HCT116 (cell line): ENCODE measurements at regions not wholly inside any gene's neighbourhood (a gene's known extent, or its start where the extent isn't known, plus 50 kb on each side); places are given as distances from the start of the nearest gene placed in this dataset.

Experiments
- ATAC-seq: fragments of 200-7000 bp; cut with Tn5 transposase; 2 replicates; pipeline ENCODE4 v1.9.1; 2020; ENCODE audit warnings: mild to moderate bottlenecking, moderate library complexity
- BruUV-seq: library from RNA; stranded (reverse); fragments of 400-500 nt; replicated peaks from 2 replicates; lab custom pipeline; 2021; lab: Mats Ljungman, UMichigan
- CTCF ChIA-PET: fragments of 300-600 bp; sonication (Branson Sonifier 250); formaldehyde crosslinking; loops from one replicate; lab custom pipeline; 2021; ENCODE audit warnings: antibody characterized with exemption; lab: Charles Lee
- POLR2A ChIA-PET: fragments of 300-600, 350-600 bp; sonication (Branson Sonifier 250); formaldehyde crosslinking; loops from one replicate; lab custom pipeline; 2021; ENCODE audit warnings: antibody characterized with exemption; lab: Charles Lee
- RAD21 ChIA-PET, 2 experiments: fragments of 300-600 bp; sonication (Branson Sonifier 250); formaldehyde crosslinking; loops; one replicate each; lab custom pipeline; 2023; ENCODE audit warnings: low total read pairs in 2 of 2; ENCODE audit not compliant: uncharacterized antibody in 2 of 2, unreplicated experiment in 2 of 2, low non-redundant PET in 1 of 2; lab: Charles Lee
- DNase-seq: peaks from one replicate; pipeline ENCODE4 v3.0.0-alpha.2; 2010; ENCODE audit warnings: low read depth, low spot score
- H2AFZ ChIP-seq: fragments of 200-600 bp; shearing (Covaris generic), sonication (generic); 2 replicates; pipeline ENCODE4 v1.6.1; 2017; ENCODE audit warnings: low read depth, mixed run types, mixed read lengths, antibody characterized with exemption, low read length; ENCODE audit not compliant: poor library complexity, severe bottlenecking
- H3K27ac ChIP-seq: 2 replicates; pipeline ENCODE4 v1.5.1; 2012; ENCODE audit warnings: low read depth, low read length
- H3K27me3 ChIP-seq: fragments of 200-600 bp; sonication (generic); 2 replicates; pipeline ENCODE4 v1.6.1; 2016; ENCODE audit warnings: mixed run types, low read length, mixed read lengths; ENCODE audit not compliant: insufficient read depth
- H3K36me3 ChIP-seq, 2 experiments: fragments of 200-500 bp in 1 of 2; fragments of 200-600 bp in 1 of 2; sonication (Bioruptor generic) in 1 of 2; sonication (generic) in 1 of 2; 2 replicates each; pipeline versions ENCODE4 v1.5.1 to v1.6.1; 2014 to 2016; ENCODE audit warnings: low read length in 2 of 2, inconsistent platforms in 1 of 2, mixed read lengths in 1 of 2, mixed run types in 1 of 2; ENCODE audit not compliant: insufficient read depth in 2 of 2, control insufficient read depth in 1 of 2
- H3K4me1 ChIP-seq, 2 experiments: fragments of 200-600 bp in 1 of 2; sonication (generic) in 1 of 2; 2 replicates each; pipeline versions ENCODE4 v1.5.1 to v1.6.1; 2012 to 2017; ENCODE audit warnings: low read length in 2 of 2, inconsistent platforms in 1 of 2, mild to moderate bottlenecking in 1 of 2, mixed read lengths in 1 of 2, mixed run types in 1 of 2, moderate library complexity in 1 of 2; ENCODE audit not compliant: insufficient read depth in 2 of 2, control insufficient read depth in 1 of 2
- H3K4me2 ChIP-seq: fragments of 200-600 bp; sonication (generic); 2 replicates; pipeline ENCODE4 v1.6.1; 2017; ENCODE audit warnings: mixed run types, low read length, mixed read lengths
- H3K4me3 ChIP-seq, 2 experiments: fragments of 200-600 bp in 1 of 2; sonication (generic) in 1 of 2; replicated peaks in 1 of 2; 2 replicates each; pipeline ENCODE4 v1.5.1; 2011 to 2016; ENCODE audit warnings: low read length in 2 of 2, control low read depth in 1 of 2, low read depth in 1 of 2, mild to moderate bottlenecking in 1 of 2, mixed read lengths in 1 of 2, mixed run types in 1 of 2
- H3K79me2 ChIP-seq: fragments of 200-600 bp; sonication (generic); 2 replicates; pipeline ENCODE4 v1.6.1; 2017; ENCODE audit warnings: mild to moderate bottlenecking, mixed run types, low read length, moderate library complexity, mixed read lengths; ENCODE audit not compliant: insufficient read depth
- H3K9ac ChIP-seq: fragments of 200-600 bp; sonication (generic); 2 replicates; pipeline ENCODE4 v1.6.1; 2016; ENCODE audit warnings: low read length, mixed read lengths
- H3K9me2 ChIP-seq: fragments of 200-600 bp; sonication (generic), shearing (Covaris generic); 2 replicates; pipeline ENCODE4 v1.6.1; 2017; ENCODE audit warnings: mixed run types, mild to moderate bottlenecking, moderate library complexity; ENCODE audit not compliant: insufficient read depth
- H3K9me3 ChIP-seq, 2 experiments: fragments of 200-500 bp in 1 of 2; fragments of 200-600 bp in 1 of 2; sonication (Bioruptor generic) in 1 of 2; sonication (generic) in 1 of 2; 2 replicates each; pipeline ENCODE4 v1.6.1; 2014 to 2017; ENCODE audit warnings: low read length in 2 of 2, mixed read lengths in 2 of 2, inconsistent platforms in 1 of 2, low read depth in 1 of 2, mild to moderate bottlenecking in 1 of 2, mixed run types in 1 of 2, moderate library complexity in 1 of 2; ENCODE audit not compliant: control insufficient read depth in 1 of 2, insufficient read depth in 1 of 2
- H4K20me1 ChIP-seq: fragments of 200-600 bp; sonication (generic), shearing (Covaris generic); 2 replicates; pipeline ENCODE4 v1.6.1; 2017; ENCODE audit warnings: mixed run types, mild to moderate bottlenecking, moderate library complexity; ENCODE audit not compliant: insufficient read depth
- ATF3 ChIP-seq: IDR thresholded peaks from 2 replicates; pipeline ENCODE4 v1.6.1; 2012
- CEBPB ChIP-seq: IDR thresholded peaks from 2 replicates; pipeline ENCODE4 v1.6.1; 2012; ENCODE audit warnings: low read depth
- CTCF ChIP-seq, 3 experiments: fragments of 200-600 bp in 1 of 3; sonication (generic) in 1 of 3; IDR thresholded peaks in 2 of 3; conservative IDR thresholded peaks in 1 of 3; 2 replicates each; pipeline ENCODE4 v1.5.1; 2012 to 2017; ENCODE audit warnings: low read depth in 2 of 3, low read length in 2 of 3, antibody characterized with exemption in 1 of 3, borderline replicate concordance in 1 of 3, control low read depth in 1 of 3, mild to moderate bottlenecking in 1 of 3, mixed read lengths in 1 of 3, mixed run types in 1 of 3, moderate library complexity in 1 of 3; ENCODE audit not compliant: insufficient read depth in 1 of 3
- ELF1 ChIP-seq: IDR thresholded peaks from 2 replicates; pipeline ENCODE4 v1.6.1; 2012; ENCODE audit warnings: low read depth, borderline replicate concordance
- EZH2phosphoT487 ChIP-seq: fragments of 200-600 bp; IDR thresholded peaks from 2 replicates; pipeline ENCODE4 v1.6.1; 2018; ENCODE audit warnings: antibody characterized with exemption, borderline replicate concordance
- FOSL1 ChIP-seq: IDR thresholded peaks from 2 replicates; pipeline ENCODE4 v1.6.1; 2012; ENCODE audit warnings: low read depth
- JUND ChIP-seq: IDR thresholded peaks from 2 replicates; pipeline ENCODE4 v1.6.1; 2012
- MAX ChIP-seq: IDR thresholded peaks from 2 replicates; pipeline ENCODE4 v1.6.1; 2012
- POLR2AphosphoS5 ChIP-seq: IDR thresholded peaks from 2 replicates; pipeline ENCODE4 v1.6.1; 2011; ENCODE audit warnings: mild to moderate bottlenecking, low read depth, low read length, moderate library complexity
- REST ChIP-seq: IDR thresholded peaks from 2 replicates; pipeline ENCODE4 v1.6.1; 2012; ENCODE audit warnings: low read depth
- SIN3A ChIP-seq: IDR thresholded peaks from 2 replicates; pipeline ENCODE4 v1.6.1; 2012; ENCODE audit warnings: low read depth
- SRF ChIP-seq: IDR thresholded peaks from 2 replicates; pipeline ENCODE4 v1.6.1; 2012; ENCODE audit warnings: low read depth
- TCF7L2 ChIP-seq: IDR thresholded peaks from 2 replicates; pipeline ENCODE4 v1.7.0; 2011; ENCODE audit warnings: borderline replicate concordance, inconsistent platforms; ENCODE audit not compliant: insufficient read depth, insufficient read length; ENCODE audit errors: extremely low read depth
- YY1 ChIP-seq: IDR thresholded peaks from 2 replicates; pipeline ENCODE4 v1.6.1; 2011; ENCODE audit warnings: low read length, low read depth, moderate library complexity, mild to moderate bottlenecking; ENCODE audit not compliant: insufficient replicate concordance; ENCODE audit errors: extremely low read depth
- ZBTB33 ChIP-seq: IDR thresholded peaks from 2 replicates; pipeline ENCODE4 v1.6.1; 2011; ENCODE audit warnings: mild to moderate bottlenecking, low read length, moderate library complexity; ENCODE audit not compliant: insufficient replicate concordance; ENCODE audit errors: extremely low read depth
- ZNF274 ChIP-seq: fragments of 200-500 bp; sonication (Bioruptor generic); IDR thresholded peaks from 2 replicates; pipeline ENCODE4 v1.6.1; 2014; ENCODE audit warnings: mild to moderate bottlenecking, low read depth, low read length, inconsistent platforms
- intact Hi-C: fragments of 100-400 bp; cut with micrococcal nuclease; formaldehyde crosslinking; loops from 2 replicates; pipeline ENCODE4 v1.10.0; 2022

GRCh38 chr2:51084750-51085149 lies 52.8 kb upstream of the NRXN1 start:
- H3K36me3 ChIP-seq, result no peaks in the 10 kb centered on the region
- H3K4me3 ChIP-seq, result no peak overlapping the region
- no peak overlapping the region for H3K9ac ChIP-seq
- no peaks in the 10 kb centered on the region for H4K20me1 ChIP-seq
- H3K79me2 ChIP-seq, result no peaks in the 10 kb centered on the region
- no peak overlapping the region for H2AFZ ChIP-seq
- TF ChIP-seq EZH2phosphoT487 (no peak), ZBTB33 (no peak), JUND (no peak), MAX (no peak), SIN3A (no peak), CTCF (IDR thresholded peaks at IDR 0.05 in 2 of 3, conservative IDR thresholded peaks at IDR 0.05 in 1 of 3; ENCODE audit: borderline replicate concordance in 1 of 3, insufficient read depth in 1 of 3, low read depth in 2 of 3, low read length in 2 of 3) (no peak), ELF1 (no peak), POLR2AphosphoS5 (no peak), TCF7L2 (no peak), ATF3 (no peak), REST (no peak), ZNF274 (no peak), YY1 (no peak), FOSL1 (no peak), SRF (no peak), CEBPB (no peak)
- DNase-seq, result no peak
- no peak overlapping the region for H3K4me2 ChIP-seq
- ATAC-seq, result no peak
- BruUV-seq, result no TSS peak
- H3K4me1 ChIP-seq, result no peaks in the 10 kb centered on the region
- POLR2A ChIA-PET, result no interaction called here
- H3K27ac ChIP-seq, result no peak overlapping the region
- H3K27me3 ChIP-seq, result no peaks in the 10 kb centered on the region
- RAD21 ChIA-PET, result no interaction called here
- CTCF ChIA-PET, result no interaction called here
- no peaks in the 10 kb centered on the region for H3K9me3 ChIP-seq
- no peaks in the 10 kb centered on the region; the same call in 1 of the 2 replicates for H3K9me2 ChIP-seq
- intact Hi-C loops, result no loop called here
